ENCODE measurements at regions not wholly inside any gene's neighbourhood (a gene's known extent, or its start where the extent isn't known, plus 50 kb on each side); places are given as distances from the start of the nearest gene placed in this dataset.

- no peak for TF ChIP-seq CTCF (IDR thresholded peaks at IDR 0.05; ENCODE audit: unreplicated experiment in 3 of 3)
- no peaks in the 10 kb centered on the region for H3K36me3 Mint-ChIP-seq (ENCODE audit: low read depth)
- peaks cover 3% of the 10 kb centered on the region for H3K9me3 Mint-ChIP-seq
- H3K4me3 Mint-ChIP-seq = no peak overlapping the region
- H3K27ac Mint-ChIP-seq = no peak overlapping the region
- H3K4me1 Mint-ChIP-seq = peaks cover 7% of the 10 kb centered on the region
- H3K27me3 Mint-ChIP-seq (ENCODE audit: low read depth) = peaks cover 4% of the 10 kb centered on the region
Observed at GRCh38 chr1:221302357-221302756, 423.1 kb downstream of the HLX start.

- no peak for TF ChIP-seq CTCF (IDR thresholded peaks at IDR 0.05; ENCODE audit: unreplicated experiment in 3 of 3)
- no peak overlapping the region for H3K27ac Mint-ChIP-seq
- H3K27me3 Mint-ChIP-seq (ENCODE audit: low read depth) = peaks cover 4% of the 10 kb centered on the region
- peaks cover 7% of the 10 kb centered on the region for H3K4me1 Mint-ChIP-seq
- H3K36me3 Mint-ChIP-seq (ENCODE audit: low read depth) = no peaks in the 10 kb centered on the region
- H3K9me3 Mint-ChIP-seq = peaks cover 3% of the 10 kb centered on the region
- H3K4me3 Mint-ChIP-seq = no peak overlapping the region
Observed at GRCh38 chr1:221302810-221303209, 423.6 kb downstream of the HLX start.

- no peak overlapping the region for H3K4me3 Mint-ChIP-seq
- peaks cover 3% of the 10 kb centered on the region for H3K9me3 Mint-ChIP-seq
- H3K36me3 Mint-ChIP-seq (ENCODE audit: low read depth) = no peaks in the 10 kb centered on the region
- no peak for TF ChIP-seq CTCF (IDR thresholded peaks at IDR 0.05; ENCODE audit: unreplicated experiment in 3 of 3)
- peaks cover 4% of the 10 kb centered on the region for H3K27me3 Mint-ChIP-seq (ENCODE audit: low read depth)
- H3K4me1 Mint-ChIP-seq = peaks cover 7% of the 10 kb centered on the region
- H3K27ac Mint-ChIP-seq = no peak overlapping the region
Observed at GRCh38 chr1:221303623-221304022, 424.4 kb downstream of the HLX start.

GRCh38 chr1:221306239-221306638 lies 427.0 kb downstream of the HLX start:
- TF ChIP-seq CTCF (IDR thresholded peaks at IDR 0.05; ENCODE audit: unreplicated experiment in 3 of 3) = no peak
- Mint-ChIP-seq H3K4me3 (no peak overlapping the region), H3K9me3 (no peaks in the 10 kb centered on the region), H3K36me3 (ENCODE audit: low read depth) (no peaks in the 10 kb centered on the region), H3K27me3 (ENCODE audit: low read depth) (peaks cover 4% of the 10 kb centered on the region), H3K4me1 (peaks cover 7% of the 10 kb centered on the region), H3K27ac (no peak overlapping the region)

- Mint-ChIP-seq H3K9me3 (peaks cover 2% of the 10 kb centered on the region), H3K36me3 (ENCODE audit: low read depth) (no peaks in the 10 kb centered on the region), H3K27ac (no peak overlapping the region), H3K27me3 (ENCODE audit: low read depth) (no peaks in the 10 kb centered on the region), H3K4me3 (no peak overlapping the region), H3K4me1 (no peaks in the 10 kb centered on the region)
- TF ChIP-seq CTCF (IDR thresholded peaks at IDR 0.05; ENCODE audit: unreplicated experiment in 3 of 3) = no peak
Observed at GRCh38 chr1:221308534-221309511, 429.6 kb downstream of the HLX start.

GRCh38 chr1:221309723-221310122 lies 430.5 kb downstream of the HLX start:
- Mint-ChIP-seq H3K36me3 (ENCODE audit: low read depth) (no peaks in the 10 kb centered on the region), H3K4me3 (no peak overlapping the region), H3K27ac (no peak overlapping the region), H3K4me1 (no peaks in the 10 kb centered on the region), H3K9me3 (peaks cover 2% of the 10 kb centered on the region), H3K27me3 (ENCODE audit: low read depth) (no peaks in the 10 kb centered on the region)
- TF ChIP-seq CTCF (IDR thresholded peaks at IDR 0.05; ENCODE audit: unreplicated experiment in 3 of 3) = no peak

Measured in nephron (organoid).